ENCODE measurements at regions not wholly inside any gene's neighbourhood (a gene's known extent, or its start where the extent isn't known, plus 50 kb on each side); places are given as distances from the start of the nearest gene placed in this dataset.

DNA sequence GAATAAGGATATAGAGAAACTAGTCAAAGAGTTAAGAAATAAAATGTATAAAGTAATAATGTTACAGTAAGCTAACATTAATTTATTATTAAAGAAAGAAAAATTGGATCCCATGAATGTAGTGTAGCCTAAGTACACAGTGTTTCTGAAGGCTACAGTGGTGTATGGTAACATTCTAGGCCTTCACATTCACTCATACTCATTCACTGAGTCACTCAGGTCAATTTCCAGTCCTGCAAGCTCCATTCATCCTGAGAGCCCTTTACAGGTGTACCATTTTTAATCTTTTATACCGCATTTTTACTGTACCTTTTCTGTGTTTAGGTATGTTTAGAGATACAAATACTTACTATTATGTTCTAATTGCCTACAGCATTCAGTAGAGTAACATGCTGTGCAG lies 120.6 kb upstream of the AGA start:
- Histone ChIP-seq H3K79me2 (ENCODE audit: low read length) (no peaks in the 10 kb centered on the region), H3F3A (ENCODE audit: insufficient read depth, low read length) (no peaks in the 10 kb centered on the region), H3K9me3 (replicated peaks; ENCODE audit: insufficient read depth, low read length) (no peaks in the 10 kb centered on the region), H3K9me2 (replicated peaks; ENCODE audit: insufficient read depth, low read length) (no peaks in the 10 kb centered on the region), H3K4me3 (ENCODE audit: low read length) (no peak overlapping the region), H3K4me2 (ENCODE audit: low read depth, low read length) (no peak overlapping the region), H3K27me3 (replicated peaks; ENCODE audit: insufficient read depth, low read length) (no peaks in the 10 kb centered on the region), H3K36me3 (replicated peaks; ENCODE audit: insufficient read depth, low read length) (no peaks in the 10 kb centered on the region), H3K9ac (ENCODE audit: low read length) (no peak overlapping the region), H2AFZ (ENCODE audit: low read length) (no peak overlapping the region), H3K27ac (ENCODE audit: low read length) (no peak overlapping the region), H4K20me1 (ENCODE audit: insufficient read depth, low read length) (no peaks in the 10 kb centered on the region), H3K4me1 (ENCODE audit: low read length) (no peaks in the 10 kb centered on the region)
- no peak for TF ChIP-seq EZH2 (optimal IDR thresholded peaks at IDR 0.05; ENCODE audit: low read depth, low read length)
- no peak for TF ChIP-seq EZH2phosphoT487 (IDR thresholded peaks at IDR 0.05; ENCODE audit: low read length)
- TF ChIP-seq, protein P1, sequence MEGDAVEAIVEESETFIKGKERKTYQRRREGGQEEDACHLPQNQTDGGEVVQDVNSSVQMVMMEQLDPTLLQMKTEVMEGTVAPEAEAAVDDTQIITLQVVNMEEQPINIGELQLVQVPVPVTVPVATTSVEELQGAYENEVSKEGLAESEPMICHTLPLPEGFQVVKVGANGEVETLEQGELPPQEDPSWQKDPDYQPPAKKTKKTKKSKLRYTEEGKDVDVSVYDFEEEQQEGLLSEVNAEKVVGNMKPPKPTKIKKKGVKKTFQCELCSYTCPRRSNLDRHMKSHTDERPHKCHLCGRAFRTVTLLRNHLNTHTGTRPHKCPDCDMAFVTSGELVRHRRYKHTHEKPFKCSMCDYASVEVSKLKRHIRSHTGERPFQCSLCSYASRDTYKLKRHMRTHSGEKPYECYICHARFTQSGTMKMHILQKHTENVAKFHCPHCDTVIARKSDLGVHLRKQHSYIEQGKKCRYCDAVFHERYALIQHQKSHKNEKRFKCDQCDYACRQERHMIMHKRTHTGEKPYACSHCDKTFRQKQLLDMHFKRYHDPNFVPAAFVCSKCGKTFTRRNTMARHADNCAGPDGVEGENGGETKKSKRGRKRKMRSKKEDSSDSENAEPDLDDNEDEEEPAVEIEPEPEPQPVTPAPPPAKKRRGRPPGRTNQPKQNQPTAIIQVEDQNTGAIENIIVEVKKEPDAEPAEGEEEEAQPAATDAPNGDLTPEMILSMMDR (IDR thresholded peaks at IDR 0.05; ENCODE audit: low read length): no peak
- DNase-seq: no peak

DNA sequence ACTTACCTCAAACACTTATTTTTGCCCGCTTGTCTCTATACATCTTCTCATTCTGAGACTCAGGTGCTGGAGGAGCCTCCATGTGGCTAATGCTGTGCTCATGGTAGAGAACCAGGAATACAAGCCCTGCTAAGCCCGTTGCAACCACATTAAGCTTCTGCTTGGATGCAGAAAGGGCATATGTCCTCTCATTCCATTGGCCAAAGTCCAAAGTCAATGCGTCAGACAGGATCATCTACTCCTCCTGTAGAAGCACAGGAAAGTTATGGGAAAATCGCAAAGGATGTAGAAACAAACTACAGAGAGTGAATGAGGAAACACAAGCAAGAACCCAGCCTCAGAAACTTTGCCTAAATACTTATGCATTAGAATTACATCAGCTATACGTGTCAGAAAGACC lies 124.5 kb upstream of the AGA start:
- Histone ChIP-seq H3K4me3 (ENCODE audit: low read length) (no peak overlapping the region), H3K9ac (ENCODE audit: low read length) (no peak overlapping the region), H3K9me3 (replicated peaks; ENCODE audit: insufficient read depth, low read length) (no peaks in the 10 kb centered on the region), H2AFZ (ENCODE audit: low read length) (no peak overlapping the region), H4K20me1 (ENCODE audit: insufficient read depth, low read length) (no peaks in the 10 kb centered on the region), H3F3A (ENCODE audit: insufficient read depth, low read length) (no peaks in the 10 kb centered on the region), H3K79me2 (ENCODE audit: low read length) (no peaks in the 10 kb centered on the region), H3K27me3 (replicated peaks; ENCODE audit: insufficient read depth, low read length) (no peaks in the 10 kb centered on the region), H3K9me2 (replicated peaks; ENCODE audit: insufficient read depth, low read length) (no peaks in the 10 kb centered on the region), H3K4me1 (ENCODE audit: low read length) (no peaks in the 10 kb centered on the region), H3K36me3 (replicated peaks; ENCODE audit: insufficient read depth, low read length) (no peaks in the 10 kb centered on the region), H3K27ac (ENCODE audit: low read length) (no peak overlapping the region), H3K4me2 (ENCODE audit: low read depth, low read length) (no peak overlapping the region)
- TF ChIP-seq EZH2 (optimal IDR thresholded peaks at IDR 0.05; ENCODE audit: low read depth, low read length) (no peak), EZH2phosphoT487 (IDR thresholded peaks at IDR 0.05; ENCODE audit: low read length) (no peak)
- TF ChIP-seq, protein P1 (IDR thresholded peaks at IDR 0.05; ENCODE audit: low read length): no peak
- no peak for DNase-seq

DNA sequence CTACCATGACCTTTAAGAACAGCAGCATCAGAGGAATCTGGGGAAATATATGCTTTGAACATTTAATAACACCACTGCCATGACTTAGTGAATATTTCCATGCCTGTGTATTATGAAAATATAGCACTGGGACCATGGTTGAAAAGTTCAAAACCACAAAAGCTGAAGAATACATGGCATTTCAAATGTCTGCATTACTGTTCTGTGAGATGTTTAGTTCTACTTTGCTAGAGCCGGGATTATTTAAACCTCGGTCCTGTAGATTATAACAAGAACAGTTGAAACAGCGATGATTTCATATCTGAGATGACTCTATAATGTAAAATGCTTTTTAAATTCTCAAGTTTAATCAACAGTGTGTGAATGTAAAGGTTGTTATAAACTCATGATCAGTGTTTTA lies 126.7 kb upstream of the AGA start:
- Histone ChIP-seq H3K4me2 (ENCODE audit: low read depth, low read length) (no peak overlapping the region), H3K27me3 (replicated peaks; ENCODE audit: insufficient read depth, low read length) (no peaks in the 10 kb centered on the region), H3K4me1 (ENCODE audit: low read length) (no peaks in the 10 kb centered on the region), H3K27ac (ENCODE audit: low read length) (no peak overlapping the region), H3K9me3 (replicated peaks; ENCODE audit: insufficient read depth, low read length) (no peaks in the 10 kb centered on the region), H3F3A (ENCODE audit: insufficient read depth, low read length) (no peaks in the 10 kb centered on the region), H3K36me3 (replicated peaks; ENCODE audit: insufficient read depth, low read length) (no peaks in the 10 kb centered on the region), H3K79me2 (ENCODE audit: low read length) (no peaks in the 10 kb centered on the region), H3K4me3 (ENCODE audit: low read length) (no peak overlapping the region), H4K20me1 (ENCODE audit: insufficient read depth, low read length) (no peaks in the 10 kb centered on the region), H3K9ac (ENCODE audit: low read length) (no peak overlapping the region), H2AFZ (ENCODE audit: low read length) (no peak overlapping the region), H3K9me2 (replicated peaks; ENCODE audit: insufficient read depth, low read length) (no peaks in the 10 kb centered on the region)
- no peak for DNase-seq
- TF ChIP-seq EZH2phosphoT487 (IDR thresholded peaks at IDR 0.05; ENCODE audit: low read length) (no peak), EZH2 (optimal IDR thresholded peaks at IDR 0.05; ENCODE audit: low read depth, low read length) (no peak)
- TF ChIP-seq, protein P1 (IDR thresholded peaks at IDR 0.05; ENCODE audit: low read length): no peak

Measured in MM.1S (cell line).